Lung microvascular endothelial cell (primary cell): ENCODE measurements at regions not wholly inside any gene's neighbourhood (a gene's known extent, or its start where the extent isn't known, plus 50 kb on each side); places are given as distances from the start of the nearest gene placed in this dataset.

ENCODE experiments used
- DNase-seq, 2 donors: peaks; one replicate each; pipeline versions ENCODE4 v3.0.0 to v3.0.0-alpha.2; 2010; ENCODE audit warnings: low read depth in 2 of 2

DNA sequence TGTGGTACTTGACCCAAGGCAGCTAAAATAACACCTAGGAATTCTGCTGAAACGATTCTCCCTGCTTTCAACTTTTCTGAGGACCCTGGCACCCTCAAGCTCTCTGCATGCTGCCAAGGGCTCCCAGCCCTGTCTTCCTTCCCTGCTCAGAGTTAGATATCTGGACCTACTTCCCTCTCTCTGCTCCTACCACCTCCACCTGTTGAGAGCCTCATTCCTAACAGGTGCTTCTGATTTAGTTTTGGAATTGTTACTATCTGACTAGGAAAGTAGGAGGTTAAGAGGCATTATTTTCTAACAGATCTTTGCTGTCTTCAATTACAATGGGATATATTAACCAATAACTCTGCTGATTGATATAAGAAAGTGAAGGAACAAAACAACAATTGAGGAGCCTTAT is 253.8 kb downstream of the FZD1 start:
- no peak for DNase-seq

GRCh38 chr7:91519241-91520158 is 255.3 kb downstream of the FZD1 start:
- DNase-seq, result no peak

DNA sequence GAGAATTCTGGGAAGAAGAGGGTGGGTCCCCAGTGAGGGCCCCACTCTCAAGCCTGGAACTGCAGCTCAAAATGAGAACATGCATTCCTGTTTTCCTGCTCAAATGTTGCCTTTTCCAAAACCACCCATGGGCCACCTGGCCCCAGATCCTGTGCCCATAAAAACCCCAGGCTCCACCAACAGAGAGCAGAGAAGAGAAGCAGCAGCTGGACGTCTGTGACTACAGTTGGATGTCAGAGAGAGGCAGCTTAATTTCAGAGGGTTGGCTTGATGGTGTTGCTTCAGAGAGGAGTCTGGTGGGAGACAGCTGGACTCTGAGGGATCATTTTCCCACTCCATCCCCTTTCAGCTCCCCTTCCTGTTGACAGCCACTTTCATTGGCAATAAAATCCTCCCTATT is 256.4 kb downstream of the FZD1 start:
- DNase-seq, result no peak

GRCh38 chr7:91526404-91526803 is 262.2 kb downstream of the FZD1 start:
- no peak for DNase-seq

- no peak for DNase-seq
Observed at GRCh38 chr7:91527460-91527859, 263.2 kb downstream of the FZD1 start.

DNA sequence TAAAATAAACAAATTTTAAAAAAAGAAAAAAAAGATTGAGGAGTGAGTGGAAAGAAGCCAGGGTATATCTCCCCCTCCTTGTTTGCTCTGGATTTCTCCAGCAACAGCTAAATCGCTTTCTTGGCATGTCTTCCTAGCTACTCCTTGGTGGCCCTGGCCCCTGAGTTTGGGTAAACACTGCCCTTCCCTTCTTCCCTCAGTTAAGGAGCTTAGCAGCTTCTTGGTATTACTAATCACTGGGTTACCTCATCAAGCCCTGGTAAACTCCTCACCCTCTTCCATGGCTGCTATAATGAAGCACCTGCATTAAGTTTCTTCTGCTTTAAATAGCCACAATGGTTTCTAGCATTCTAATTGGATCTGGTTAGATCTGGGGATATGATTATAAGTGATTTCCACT is 269.8 kb downstream of the FZD1 start:
- no peak for DNase-seq

DNA sequence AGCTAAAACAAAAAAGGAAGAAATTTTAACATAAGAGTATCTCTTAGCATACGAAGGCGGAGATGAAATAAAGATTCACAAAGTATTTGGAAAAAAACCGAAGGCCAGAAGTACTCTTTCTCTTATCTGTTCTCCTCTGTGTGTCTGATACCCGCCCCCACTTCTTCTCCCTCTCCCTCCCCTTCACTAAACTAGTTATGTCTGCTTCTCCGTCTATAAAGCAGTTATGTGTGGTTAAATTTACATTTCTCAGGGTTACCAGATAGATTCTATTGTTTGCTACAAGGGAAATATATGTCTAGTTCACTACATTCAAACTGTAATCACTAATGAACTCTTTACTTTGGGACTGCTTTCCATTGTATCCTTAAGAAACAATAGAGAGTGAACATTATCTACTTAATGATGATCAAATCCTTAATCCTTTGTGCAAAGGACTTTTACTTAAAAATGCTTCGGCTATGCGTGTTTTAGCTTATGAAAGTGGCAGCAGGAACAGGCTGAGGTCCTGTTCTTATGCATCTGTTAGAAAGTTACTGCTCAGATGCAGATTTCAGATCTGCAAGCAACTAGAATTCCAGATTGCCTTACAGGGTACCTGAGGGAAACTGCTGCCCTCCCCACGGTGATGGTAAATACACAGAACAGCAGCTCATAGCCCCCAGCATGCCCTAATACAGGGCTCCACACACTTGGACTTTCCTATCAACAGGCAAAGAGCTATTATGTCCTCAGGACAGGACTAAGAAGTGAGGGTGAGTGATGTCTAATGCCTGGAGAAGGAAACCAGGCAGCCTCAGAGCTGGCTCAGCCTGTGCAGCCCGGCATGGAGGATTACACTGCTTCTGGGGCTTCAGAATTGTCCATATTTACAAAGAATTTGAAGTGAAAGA is 273.3 kb downstream of the FZD1 start:
- DNase-seq, result no peak

- no peak for DNase-seq
Observed at GRCh38 chr7:91541641-91542040, 277.4 kb downstream of the FZD1 start.

- no peak for DNase-seq
Observed at GRCh38 chr7:91543646-91544045, 279.4 kb downstream of the FZD1 start.

DNA sequence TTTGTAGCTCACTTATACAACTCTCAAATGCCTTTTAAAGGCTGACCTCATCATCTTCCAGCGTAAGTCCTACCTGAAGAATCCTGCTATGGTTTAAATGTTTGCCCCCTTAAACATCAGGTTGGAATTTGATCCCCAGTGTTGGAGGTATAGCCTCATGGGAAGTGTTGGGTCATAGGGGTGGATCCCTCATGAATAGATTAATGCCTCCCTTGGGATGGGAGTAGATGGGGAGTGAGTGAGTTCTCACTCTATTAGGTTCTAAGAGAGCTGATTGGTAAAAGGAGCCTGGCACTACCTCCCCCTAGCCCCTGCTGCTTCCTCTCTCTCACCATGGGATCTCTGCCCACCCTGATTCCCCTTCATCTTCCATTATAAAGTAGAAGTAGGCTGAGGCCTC is 285.6 kb downstream of the FZD1 start:
- no peak for DNase-seq

GRCh38 chr7:91550931-91551330 is 286.7 kb downstream of the FZD1 start:
- DNase-seq, result no peak

DNA sequence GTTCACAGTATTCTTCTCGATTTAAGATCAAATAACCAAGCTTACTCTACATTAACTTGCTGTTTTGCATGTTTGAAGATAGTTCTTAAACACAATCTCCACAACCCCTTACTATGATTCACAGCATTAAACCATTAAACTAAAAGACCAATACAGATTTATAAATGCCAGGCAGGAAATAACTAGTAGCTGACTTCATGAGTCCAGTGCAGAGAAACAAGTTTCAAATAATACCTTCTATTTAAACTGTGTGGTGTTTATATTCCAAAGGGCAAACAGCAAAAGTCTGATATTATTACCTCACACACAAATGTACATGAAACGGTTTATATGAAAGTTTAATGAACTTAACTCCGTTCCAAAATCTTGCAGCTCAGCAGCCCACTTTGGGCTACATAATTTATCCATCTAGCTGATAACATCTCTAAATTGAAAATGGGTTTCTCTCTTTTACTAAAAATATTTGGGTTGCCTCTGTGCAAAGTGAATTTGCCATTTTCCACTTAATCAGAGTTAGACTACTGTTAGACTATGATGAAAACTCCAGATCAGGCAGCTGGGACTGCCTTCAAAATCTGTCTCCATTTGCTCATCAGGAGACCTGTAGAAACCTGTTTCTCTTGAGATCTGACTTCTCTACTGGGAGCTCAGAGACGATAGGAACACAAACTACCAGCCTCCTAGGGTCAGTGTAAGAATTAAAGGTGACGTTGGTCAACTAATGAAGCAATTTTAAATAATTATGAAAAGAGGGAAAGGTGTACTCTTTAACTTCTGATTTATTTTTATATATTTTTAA is 287.3 kb downstream of the FZD1 start:
- peak; percentile 12 to 66 for DNase-seq

DNA sequence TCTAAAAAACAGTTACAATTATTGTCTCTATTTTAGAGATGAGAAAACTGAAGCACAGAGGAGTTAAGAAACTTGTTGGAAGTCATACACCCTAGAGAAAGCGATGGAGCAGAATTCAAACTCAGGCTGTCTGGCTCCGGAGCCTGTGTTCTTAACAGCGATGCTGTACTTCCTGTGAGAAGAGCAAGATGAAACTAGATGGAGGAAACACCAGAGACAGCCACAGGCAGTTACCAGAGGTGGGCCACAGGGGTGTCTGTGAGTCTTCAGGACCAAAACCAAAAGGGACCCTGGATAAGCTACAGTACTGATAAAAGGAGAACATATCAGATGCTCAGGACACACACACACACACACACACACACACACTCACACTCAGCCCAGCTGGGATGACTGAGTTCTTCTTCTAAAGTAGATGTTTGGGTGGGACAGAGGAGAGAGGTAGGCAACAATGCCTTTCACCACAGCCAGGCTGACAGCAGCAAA is 289.2 kb downstream of the FZD1 start:
- no peak for DNase-seq

DNA sequence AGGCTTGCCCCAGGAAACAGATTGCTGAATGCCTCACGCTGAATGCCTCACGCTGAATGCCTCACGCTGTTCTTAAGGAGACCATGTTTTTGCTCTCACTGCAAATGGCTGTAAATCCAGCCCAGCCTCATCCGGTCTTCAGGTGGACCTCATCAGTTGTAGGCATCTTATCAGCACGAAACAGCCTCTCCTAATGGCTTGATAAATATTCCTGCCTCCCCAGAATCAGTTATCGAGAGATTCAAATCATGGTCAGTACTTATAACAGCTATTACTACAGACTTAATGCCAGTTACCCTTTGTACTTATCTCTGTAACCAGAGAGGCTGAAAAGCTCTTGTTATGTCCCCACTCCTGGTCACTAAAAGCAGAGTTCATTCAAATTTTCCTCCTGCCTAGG is 290.6 kb downstream of the FZD1 start:
- DNase-seq, result no peak

GRCh38 chr7:91556239-91556638 is 292.0 kb downstream of the FZD1 start:
- DNase-seq, result no peak

DNA sequence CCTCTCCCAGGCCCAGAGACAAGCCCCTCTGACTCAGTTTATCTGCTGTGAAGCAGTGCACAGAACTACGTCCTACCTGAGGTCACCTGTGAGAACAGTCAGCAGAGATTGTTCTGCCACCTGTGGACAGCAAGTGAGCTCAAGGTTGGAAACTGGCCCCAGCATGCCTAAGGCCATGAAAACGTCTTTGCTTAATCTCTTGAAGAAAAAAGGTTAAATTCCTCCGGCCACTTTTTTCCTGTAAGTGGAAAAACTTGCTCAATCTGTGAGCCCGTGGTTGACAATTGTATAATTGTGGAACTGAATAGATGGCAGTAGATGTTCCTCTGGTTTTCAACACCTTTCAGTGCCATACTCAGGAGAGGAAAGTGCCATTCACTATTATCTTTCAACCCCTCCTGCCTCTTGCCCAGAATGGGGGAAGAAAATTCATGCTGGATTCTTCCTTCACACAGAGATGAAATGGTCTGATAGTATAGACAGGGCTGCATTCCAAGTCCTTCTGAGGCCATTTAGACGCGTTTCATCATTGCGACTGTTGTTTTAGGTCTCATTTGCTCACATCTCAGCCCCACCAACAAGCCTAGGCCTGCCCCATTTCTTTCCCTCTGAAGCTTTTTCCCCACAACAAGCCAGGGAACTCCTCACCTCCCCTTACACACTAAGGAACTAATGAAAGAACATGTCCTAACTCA is 292.9 kb downstream of the FZD1 start:
- DNase-seq, result no peak

DNA sequence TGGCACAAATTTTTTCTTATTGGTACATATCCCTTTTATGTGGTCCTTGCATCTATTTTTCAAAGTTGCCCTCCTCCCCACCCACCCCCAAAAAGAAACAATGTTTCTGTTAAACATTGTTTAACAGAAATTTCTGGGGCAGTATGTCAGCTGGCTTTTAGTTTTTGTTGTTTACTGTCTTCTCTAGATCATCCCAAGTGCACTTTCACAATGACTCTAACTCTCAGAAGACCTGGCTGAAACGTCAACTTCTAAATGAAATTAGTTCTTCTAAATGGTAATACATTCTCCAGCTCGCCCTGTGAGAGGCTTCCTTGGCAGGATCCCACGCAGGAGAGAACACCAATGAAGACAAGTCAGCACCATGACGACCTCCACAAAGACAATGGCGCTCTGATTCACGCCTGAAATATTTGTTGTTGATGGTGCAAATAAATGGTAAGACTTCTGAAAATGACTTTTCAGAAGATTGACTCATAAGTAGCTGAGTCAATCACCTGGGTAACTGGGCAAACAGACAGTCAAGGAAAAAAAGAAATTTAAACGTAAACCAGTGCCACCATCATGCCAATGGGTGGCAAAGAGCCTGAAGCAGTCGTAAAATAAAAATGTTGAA is 293.7 kb downstream of the FZD1 start:
- peak; percentile 11 to 98 for DNase-seq

GRCh38 chr7:91559947-91560346 is 295.7 kb downstream of the FZD1 start:
- no peak for DNase-seq

GRCh38 chr7:91564101-91564500 is 299.9 kb downstream of the FZD1 start:
- no peak for DNase-seq

DNA sequence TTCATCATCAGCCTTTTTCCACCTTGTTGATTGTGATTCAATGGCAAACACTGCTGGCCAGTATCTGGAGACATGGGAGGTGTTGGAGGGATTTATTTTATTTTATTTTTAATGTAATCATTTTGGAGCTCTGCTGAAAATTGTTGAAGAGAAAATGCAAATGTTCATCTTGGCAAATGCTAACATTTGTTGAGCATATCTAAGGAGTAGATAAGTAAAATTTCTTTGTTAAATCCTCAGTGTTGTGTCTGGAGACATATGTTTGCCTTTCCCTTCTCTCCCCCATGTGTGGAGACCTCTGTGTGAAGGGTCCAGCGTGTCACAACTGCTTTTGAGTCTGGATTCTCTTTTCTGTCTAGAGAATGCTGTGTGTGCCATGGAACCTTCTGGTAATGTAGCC is 300.3 kb downstream of the FZD1 start:
- no peak for DNase-seq
